HG02938 (cell line): ENCODE measurements at regions not wholly inside any gene's neighbourhood (a gene's known extent, or its start where the extent isn't known, plus 50 kb on each side); places are given as distances from the start of the nearest gene placed in this dataset.
A peak's percentile ranks its signal among the peaks of the same experiment; 100 is the strongest.
"Not testable (repeated sequence)": the region's sequence is repeated elsewhere in the genome, so short reads cannot be mapped to it uniquely, and the experiment has no call there.

Source experiments
- ATAC-seq: cut with Tn5 transposase; IDR thresholded peaks from one replicate; pipeline ENCODE4 v1.9.1; 2021; ENCODE audit warnings: mild to moderate bottlenecking, moderate library complexity; ENCODE audit not compliant: unreplicated experiment

- ATAC-seq: no peak
Observed at GRCh38 chrX:38937400-38937799, 136.1 kb downstream of the MID1IP1 start.

DNA sequence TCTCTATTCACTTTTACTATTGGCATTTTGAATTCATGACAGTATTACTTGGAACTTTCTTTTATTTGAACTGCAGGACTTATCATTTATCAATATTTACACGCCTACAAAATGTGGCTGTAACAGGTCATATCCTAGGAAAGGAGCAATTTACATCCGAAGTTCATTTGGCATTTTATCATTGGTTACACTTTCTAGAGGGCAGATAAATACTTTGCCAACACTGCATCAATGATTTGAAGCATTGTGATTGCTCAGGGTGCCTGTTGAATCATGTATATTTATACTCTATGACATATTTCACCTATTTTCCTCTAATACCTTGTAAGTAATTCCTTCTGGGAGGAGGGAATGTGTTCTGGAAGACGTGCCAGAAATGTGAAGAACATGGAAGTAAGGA is 136.7 kb downstream of the MID1IP1 start:
- ATAC-seq: no peak

DNA sequence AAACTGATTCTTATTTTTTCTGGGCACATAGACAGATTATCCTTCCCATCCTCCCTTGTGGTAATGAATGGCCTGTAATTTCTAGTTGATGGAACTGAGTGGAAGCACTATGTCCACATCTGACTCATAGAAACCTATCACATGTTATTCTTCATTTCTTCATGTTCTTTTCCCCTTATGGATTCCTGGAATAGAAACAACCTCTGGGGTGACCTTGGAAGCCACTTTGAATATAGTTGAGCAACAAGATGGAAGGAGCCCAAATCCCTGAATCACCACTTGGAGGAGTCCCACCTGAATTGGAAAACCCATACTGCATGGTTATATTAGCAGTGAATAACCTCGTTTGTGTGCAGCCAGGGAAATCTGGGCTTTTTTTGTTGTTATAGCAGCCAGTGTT is 137.8 kb downstream of the MID1IP1 start:
- no peak for ATAC-seq

GRCh38 chrX:38940547-38940946 is 139.3 kb downstream of the MID1IP1 start:
- ATAC-seq: no peak

DNA sequence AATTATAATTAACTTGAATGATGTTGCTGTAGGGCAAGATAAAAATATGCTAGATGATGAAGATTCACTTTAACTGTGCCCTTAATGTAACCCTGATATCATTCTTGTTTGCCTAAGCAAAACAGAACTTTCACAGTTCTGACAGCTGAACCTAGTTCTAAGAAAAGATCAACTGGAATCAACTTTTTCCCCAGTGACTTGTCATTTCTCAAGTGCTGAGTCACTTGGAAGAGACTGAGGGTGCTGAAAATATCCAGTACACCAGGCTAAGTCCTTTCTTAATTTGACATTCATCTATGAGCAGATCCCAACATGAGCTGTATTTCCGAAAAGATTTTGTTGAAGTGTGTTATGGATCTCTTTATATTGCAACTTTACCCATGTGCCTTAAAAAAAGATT is 140.4 kb downstream of the MID1IP1 start:
- no peak for ATAC-seq

DNA sequence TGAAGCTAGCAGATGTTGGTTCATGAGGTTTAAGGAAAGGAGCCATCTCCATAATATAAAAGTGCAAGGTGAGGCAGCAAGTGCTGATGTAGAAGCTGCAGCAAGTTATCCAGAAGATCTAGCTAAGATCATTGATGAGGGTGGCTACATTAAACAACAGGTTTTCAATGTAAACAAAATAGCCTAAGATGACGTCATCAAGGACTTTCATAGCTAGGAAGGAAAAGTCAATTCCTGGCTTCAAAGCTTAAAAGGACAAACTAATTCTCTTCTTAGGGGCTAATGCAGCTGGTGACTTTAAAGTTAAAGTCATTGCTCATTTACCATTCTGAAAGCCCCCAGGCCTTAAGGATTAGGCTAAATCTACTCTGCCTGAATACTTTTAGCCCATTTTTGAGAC is 141.9 kb downstream of the MID1IP1 start:
- no peak for ATAC-seq

- no peak for ATAC-seq
Observed at GRCh38 chrX:38948046-38948445, 146.8 kb downstream of the MID1IP1 start.

DNA sequence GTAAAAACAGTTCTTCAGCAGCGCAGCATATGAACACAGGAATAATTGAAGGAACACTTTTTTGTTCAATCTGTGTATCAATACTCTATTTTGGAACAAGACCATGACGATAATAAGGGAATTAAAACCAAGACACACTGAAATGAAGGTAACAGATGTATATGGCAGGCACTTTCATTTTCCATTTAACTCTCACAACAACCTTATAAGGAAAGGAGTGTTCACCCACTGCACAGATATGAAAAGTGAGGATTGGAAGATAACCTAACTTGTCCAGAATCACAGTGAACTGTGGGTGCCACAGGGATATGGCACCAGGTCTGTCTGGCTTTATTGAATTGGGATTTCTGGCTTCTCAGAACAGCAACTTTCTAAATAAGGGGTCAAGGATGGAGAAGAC is 153.3 kb downstream of the MID1IP1 start:
- no peak for ATAC-seq

DNA sequence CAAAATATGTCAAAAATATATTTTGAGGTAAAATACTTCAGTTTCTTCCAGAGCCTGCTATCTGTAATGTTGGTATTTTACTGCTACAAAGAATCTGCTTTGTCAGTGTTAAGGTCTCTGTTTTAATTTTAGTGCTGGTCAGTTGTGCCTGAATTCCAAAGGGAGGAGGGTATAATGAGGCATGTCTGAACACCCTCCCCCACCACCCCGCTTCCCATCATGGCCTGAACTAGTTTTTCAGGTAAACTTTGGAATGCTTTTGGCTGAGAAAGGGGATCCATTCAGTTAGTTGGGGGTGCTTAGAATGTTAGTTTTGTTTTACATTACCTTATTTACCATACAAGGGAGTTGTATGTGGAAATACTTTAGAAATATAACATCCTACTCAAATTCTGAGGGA is 158.5 kb downstream of the MID1IP1 start:
- ATAC-seq: no peak

- no peak for ATAC-seq
Observed at GRCh38 chrX:38960137-38960536, 158.9 kb downstream of the MID1IP1 start.

- ATAC-seq: no peak
Observed at GRCh38 chrX:38961936-38962335, 160.7 kb downstream of the MID1IP1 start.

- ATAC-seq: not testable (repeated sequence)
Observed at GRCh38 chrX:38963244-38963643, 162.0 kb downstream of the MID1IP1 start.

- no peak for ATAC-seq
Observed at GRCh38 chrX:38965888-38966287, 164.6 kb downstream of the MID1IP1 start.

GRCh38 chrX:38968344-38969216 is 167.3 kb downstream of the MID1IP1 start:
- no peak for ATAC-seq

DNA sequence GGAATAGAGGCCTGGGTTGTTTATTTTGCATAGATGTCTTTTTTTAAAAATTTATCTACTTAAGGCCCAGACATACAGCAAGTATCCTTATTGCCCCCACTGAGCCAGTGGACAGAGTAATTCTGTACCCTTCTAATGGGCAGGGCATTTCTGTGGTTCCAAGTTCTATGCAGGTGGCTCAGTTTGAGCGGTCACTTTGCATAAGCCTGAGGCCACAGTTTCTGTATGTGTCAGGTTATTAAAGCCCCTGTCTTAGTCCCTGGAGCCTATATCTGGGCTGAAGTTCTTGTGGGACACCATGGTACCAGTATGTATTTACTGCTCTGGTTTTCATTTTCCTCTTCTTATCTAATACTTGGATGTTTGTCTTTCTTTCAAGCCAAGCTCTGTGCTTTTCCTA is 168.8 kb downstream of the MID1IP1 start:
- no peak for ATAC-seq

- no peak for ATAC-seq
Observed at GRCh38 chrX:38970845-38971244, 169.6 kb downstream of the MID1IP1 start.

- no peak for ATAC-seq
Observed at GRCh38 chrX:38973322-38973721, 172.1 kb downstream of the MID1IP1 start.

GRCh38 chrX:38974542-38974941 is 173.3 kb downstream of the MID1IP1 start:
- ATAC-seq: no peak

DNA sequence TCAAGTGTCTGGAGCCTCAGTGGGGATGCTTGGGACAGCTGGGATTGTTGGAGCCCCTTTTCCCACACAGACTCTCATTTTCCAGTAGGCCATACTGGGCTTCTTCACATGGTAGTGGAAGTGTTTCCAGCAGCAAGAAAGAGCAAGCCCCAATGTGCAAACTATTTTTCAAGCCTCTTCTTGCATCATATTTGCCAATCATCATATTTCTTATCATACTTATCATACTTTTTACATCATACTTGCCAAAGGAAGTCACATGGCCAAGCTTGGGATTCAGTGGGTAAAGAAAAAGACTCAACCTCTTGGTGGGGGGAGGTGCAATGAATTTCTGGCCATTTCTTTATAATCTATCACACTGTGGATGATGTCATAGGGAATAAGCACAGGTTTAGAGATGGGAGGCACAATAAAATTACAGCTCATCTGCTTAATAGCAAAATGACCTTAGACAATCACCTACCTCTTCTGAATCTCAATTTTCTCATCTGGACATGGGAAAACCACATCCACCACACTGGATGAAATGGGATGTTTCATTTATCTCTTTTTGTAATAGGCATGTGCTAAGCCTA is 174.2 kb downstream of the MID1IP1 start:
- ATAC-seq: no peak

- no peak for ATAC-seq
Observed at GRCh38 chrX:38982370-38982769, 181.1 kb downstream of the MID1IP1 start.

DNA sequence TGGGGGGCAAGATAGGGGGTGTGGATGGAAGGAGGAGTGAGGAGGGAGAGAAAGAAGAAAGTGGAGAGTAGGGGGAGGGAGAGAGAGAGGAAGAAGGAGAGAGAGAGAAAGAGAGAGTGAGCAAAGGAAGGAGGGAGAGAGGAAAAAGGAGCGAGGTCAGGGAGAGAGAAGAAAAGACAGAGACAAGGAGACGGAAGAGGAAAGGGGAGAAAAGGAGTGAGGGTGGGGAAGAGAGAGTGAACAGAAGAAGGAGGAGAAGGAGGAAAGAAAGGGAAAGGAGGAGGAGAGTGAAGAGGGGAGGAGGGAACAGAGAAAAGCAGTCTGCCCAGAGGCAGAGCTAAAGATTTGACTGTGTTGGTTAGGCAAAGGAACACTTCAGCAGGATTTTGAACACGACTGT is 181.6 kb downstream of the MID1IP1 start:
- no peak for ATAC-seq

- peak; percentile 45 for ATAC-seq
Observed at GRCh38 chrX:38985375-38985774, 184.1 kb downstream of the MID1IP1 start.

GRCh38 chrX:38985945-38986344 is 184.7 kb downstream of the MID1IP1 start:
- ATAC-seq: no peak
